ENCODE measurements at regions not wholly inside any gene's neighbourhood (a gene's known extent, or its start where the extent isn't known, plus 50 kb on each side); places are given as distances from the start of the nearest gene placed in this dataset.

DNA sequence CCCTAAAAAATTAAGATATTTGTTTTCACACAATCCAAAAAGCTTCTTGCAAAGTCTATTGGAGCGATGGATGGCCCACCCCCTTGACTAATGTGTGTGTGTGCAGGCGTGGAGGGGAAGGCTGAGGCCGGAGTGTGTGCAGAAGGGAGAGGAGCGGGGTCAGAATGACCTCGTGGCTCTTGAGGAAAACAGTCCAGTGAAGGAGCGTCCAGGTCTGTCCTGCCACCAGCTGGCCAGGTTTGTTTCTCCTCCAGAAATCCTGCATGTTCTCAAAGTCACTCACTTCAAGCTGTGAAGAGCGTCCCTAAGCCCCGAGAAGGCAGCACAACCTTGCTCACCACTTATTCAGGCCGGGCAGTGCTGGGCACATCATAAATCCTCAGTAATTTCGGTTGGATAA, 69.5 kb upstream of the SSX2IP start:
- no peak for DNase-seq

DNA sequence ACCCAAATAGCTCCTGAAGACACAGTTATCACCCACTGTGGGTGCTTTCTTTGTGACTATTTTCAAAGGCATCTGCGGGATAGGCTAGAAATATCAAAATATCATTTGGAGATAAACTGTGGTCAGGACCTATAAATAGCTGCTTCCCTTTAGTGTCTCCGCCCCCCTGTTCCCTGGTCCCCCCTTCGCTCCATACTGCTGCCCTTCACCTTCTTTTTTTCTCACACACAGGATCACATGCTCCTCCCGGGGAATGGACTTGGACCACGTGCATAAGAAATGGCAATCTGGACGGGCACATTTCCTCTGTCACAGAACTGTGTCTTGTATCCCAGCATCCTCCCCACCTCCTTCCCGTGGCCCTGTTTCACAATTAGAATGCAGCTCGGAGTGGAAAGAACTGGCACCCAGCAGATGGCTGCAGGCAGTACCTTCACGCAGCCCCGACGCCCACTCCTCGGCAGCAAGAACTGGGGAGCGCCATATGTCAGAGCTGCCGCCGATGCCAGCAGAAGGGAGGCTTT, 68.8 kb upstream of the SSX2IP start:
- no peak for DNase-seq

DNA sequence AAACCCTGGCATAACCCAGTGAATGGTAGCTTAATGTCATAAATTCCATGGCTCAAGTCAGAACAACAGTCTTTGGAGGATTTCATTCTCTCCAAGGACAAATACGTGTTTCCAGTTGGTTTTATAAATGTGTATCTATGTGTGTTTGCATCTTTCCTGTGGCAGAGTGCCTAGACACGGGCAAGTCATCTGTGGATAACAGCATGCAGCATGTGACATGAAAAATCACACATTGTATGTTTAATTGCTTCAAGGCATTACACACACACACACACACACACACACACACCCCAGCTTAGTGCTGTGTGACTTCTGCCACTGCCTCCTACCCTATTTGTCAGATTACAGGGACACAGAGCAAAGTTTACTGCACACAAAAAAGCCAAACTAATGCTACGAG, 68.2 kb upstream of the SSX2IP start:
- DNase-seq = no peak

DNA sequence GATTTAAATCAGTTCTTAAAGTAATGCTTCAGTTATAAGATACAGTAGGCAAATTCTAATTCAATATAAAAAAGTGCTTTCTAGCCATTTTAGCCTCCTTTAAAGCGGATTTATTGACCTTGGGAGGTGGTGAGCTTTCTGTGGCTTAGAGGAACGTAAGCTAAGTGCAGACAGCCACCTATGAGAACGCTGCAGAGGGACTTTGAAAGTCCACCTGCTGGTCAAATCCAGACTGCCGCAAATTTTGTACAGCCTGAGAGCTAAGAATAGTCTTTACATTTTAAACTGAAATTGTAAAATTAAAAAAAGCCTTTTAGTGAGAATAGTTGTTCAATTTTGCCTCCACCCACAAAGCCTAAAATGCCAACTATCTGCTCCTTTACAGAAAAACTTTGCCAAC, 67.0 kb upstream of the SSX2IP start:
- DNase-seq = no peak

DNA sequence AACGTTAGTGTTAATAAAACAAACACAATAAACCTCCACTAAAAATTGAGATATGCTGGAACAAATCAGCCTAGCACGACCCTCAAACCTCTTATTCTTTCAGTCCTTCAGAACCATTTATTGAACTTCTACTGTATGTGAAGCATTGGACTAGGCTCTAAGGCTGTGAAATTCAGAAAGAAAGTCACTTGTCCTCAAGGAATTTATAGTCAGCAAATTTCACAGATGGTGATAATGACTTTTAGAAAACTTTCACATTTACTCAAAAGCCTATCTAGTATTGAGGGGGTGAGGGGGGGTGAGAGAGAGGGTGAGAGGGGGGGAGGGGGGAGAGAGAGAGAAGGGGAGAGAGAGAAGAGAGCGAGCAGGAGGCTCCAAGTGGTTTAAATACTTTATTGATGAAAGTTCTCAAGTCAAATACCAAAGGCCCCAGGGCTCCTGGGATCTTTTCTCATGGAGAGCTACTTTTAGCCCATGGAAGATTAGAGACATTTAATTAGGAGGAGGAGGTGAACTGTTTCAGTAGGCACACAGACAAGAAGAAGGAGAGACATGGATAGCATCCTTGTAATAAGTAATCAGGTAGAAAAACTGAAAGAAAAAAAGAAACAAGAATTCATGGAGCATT, 66.3 kb upstream of the SSX2IP start:
- no peak for DNase-seq

DNA sequence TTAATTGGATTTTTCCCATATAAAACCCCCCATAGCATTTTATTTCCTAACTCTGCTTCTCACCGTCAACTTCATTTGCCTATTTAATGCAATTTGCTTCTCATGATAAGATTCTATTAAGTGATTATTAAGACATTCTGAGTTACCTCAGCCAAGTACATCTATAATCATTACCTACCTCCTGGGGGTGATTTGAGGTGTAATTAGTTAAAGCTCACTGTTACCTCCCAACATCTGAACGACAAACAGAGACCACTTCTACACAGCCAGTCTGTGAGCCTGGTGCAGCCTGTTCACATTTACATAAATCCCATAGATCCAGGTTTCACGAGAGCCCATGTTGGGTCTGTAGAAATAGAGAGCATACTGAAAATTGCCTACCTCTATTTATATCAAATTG, 65.7 kb upstream of the SSX2IP start:
- DNase-seq = no peak

DNA sequence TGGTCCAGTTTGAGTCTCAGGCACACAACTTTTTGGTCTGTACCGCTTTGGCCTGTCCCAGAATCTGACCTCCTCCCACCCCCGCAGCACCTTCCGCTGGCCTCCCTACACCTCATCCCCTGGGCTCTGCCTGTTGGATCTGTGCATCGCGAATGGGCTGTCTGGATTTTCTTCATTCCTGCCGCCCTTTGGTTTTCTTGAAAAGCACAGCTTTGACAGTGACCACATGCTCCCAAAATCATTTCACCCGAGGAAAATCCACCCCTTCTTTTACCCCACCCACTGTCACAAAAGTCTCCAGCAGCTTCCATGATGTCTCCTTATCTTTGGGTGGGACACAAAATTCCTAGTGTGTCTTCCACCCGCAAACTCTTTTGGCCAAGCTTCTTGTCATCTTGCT, 65.0 kb upstream of the SSX2IP start:
- DNase-seq = no peak

DNA sequence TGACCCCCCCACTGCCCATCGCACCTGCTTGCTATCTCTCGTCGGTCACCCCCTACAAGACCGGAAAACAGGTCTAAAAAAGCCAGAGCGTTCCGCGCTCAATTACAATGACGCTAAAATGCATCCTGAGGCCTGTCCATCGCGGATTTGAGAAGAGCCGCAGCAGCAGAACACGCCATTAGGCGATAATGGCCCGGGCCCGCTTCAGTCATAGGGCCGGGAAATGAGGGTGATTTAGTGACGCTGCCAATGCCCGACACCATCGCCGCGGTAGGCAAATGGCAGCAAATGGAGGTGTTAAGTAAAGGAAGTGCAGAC, 64.1 kb upstream of the SSX2IP start:
- no peak for DNase-seq

DNA sequence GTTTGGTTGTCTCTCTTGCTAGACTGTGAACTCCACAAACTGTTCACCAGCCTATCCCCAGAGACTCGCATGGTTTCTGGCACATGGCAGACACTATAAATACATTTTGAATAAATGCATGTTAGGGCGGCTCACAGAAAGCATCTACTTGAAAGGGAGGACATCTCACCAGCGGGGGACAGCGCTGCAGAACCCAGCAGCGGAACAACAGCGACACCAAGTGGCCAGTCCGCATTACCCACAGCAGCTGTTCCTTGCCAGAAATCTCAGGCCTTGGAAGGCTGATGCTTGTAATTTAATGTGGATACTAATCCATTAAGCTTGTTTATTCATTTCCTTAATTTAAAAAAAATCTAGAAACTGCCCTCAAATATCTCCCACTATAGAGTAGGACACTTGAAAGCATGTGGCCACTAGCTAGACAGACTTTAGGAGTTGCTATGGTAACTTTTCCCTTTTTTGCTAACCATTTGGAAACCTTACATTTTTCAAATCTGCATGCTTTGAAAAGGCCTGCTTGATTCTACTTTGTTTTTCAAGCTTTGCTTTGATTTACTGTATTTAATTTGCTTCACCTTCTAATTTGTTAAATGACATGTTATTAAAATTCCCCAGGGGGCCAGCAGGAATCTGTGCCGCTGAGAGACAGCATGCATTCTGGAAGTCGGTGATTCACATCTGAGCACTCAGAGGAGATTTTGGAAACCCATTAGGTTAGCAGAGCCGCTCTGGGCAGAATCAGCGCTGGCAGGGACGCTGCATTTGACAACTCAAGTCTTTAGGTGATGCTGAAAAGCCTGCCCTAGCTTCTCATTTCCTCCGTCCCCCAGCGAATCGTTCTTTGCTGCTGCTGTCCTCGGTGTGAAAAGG, 63.5 kb upstream of the SSX2IP start:
- DNase-seq = peak; percentile 45

DNA sequence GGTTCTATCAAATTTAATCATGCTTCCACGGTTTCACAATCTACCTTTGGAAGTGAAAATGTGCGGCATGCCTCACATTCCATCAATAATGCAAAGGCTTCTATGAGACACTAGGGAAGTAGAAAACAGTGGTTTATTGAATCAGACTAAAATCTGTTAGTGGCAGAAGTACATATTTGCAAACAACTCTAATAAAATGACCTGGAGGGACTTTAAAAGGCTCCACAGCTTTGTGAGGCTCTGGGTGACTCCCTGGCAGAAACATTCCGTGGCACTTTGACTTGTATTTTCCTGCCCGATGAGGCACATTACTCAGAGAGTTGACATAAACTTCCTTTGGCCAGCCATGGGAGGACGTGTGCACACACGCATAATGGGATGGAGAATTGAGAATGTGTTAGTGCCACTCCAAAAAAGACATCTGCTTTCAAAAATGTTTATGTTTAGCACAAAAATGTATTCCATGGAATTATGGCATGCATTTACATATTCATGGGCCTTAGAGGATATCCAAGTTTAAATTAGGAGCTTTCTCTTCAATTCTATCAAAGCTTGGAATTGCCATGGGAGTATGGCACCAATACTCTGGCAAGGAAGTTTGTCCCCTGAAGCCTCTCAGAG, 60.0 kb upstream of the SSX2IP start:
- DNase-seq = no peak

DNA sequence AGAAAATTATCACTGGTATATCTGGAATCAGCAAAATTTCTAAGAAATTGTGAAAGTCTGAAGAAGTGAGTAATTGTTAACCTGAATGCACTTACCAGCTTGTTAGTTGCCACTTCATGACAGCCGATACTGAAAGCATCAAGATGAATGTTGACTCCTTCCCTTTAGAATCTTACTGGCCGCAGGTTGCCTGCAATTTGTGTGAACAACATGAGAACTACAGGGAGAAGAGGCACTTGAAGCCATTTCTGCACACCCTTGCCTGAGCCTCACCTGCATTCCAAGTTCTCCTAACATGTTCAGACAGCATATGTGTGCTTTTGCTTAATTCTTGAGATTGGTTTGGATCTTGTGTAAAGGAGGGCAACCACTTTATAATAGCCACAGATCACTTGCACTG, 59.2 kb upstream of the SSX2IP start:
- DNase-seq = no peak

DNA sequence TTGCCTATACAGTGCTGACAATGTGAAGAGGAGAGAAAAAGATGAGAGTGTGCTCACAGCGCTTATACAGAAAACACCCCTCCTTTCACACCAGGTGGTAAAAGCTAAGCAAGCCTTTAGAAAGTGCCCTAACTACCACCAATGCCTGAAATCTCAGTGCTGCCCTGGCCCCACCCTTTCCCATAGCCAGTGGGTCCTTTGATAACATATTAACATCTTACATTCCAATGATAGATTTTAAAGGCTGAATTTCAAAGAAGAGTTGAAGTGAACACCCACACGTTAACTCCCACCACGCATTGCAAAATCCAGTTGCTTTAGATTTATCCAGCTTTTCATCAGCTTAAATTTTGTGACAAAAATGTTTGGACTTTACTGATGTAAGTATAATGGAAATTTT, 58.1 kb upstream of the SSX2IP start:
- DNase-seq = no peak

DNA sequence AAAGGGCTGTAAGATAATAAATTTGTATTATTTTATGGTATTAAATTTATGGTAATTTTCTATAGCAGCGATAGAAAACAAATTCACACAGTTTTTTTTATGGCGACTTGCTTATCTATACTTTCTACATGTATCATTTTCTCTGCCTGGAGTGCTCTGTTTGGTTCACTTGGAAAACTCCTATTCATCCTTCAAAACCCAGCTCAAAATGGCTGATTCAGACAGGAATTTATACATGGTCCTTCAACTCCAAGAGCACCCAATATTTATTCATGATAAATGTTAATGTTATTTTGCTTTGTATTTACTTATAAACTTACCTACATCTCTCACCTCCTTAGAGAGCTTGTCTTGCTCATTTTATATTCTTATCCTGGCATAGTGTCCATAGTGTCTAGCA, 55.6 kb upstream of the SSX2IP start:
- no peak for DNase-seq

DNA sequence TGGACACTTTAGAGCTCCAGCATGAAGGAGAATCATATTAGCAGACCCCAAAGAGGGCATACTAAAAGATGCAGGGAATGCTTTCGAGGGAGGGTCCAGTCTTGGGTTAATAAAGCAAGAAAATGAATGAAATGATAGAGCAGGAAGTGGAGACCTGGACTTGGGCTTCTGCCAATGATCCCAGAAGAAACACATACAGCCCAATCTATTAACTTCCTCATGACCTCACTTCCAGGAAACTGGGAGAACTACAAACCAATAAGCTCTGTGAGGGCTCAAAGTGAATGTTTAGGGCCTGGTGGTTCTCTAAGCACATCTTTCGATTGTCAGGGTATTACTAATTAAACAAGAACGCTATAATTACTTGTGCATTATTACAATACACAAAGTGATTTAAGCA, 53.6 kb upstream of the SSX2IP start:
- no peak for DNase-seq

DNA sequence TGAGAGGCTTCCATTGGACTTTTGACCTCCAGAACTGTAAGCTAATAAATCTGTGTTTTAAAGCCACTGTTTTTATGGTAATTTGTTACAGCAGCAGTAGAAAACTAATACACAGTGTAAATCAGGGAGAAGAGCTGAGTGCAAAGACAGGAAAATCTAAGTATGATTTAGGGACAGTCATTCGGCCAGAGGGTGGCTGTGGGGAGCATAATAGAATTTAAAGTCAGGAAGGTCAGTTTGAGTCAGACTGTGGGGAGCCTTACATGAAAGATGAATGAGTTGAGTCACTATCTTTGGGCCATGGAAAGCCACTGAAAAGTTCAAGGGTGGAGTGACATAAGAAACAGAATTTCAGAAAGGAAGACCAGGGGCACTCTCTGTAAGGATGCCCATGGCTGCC, 52.4 kb upstream of the SSX2IP start:
- DNase-seq = no peak

DNA sequence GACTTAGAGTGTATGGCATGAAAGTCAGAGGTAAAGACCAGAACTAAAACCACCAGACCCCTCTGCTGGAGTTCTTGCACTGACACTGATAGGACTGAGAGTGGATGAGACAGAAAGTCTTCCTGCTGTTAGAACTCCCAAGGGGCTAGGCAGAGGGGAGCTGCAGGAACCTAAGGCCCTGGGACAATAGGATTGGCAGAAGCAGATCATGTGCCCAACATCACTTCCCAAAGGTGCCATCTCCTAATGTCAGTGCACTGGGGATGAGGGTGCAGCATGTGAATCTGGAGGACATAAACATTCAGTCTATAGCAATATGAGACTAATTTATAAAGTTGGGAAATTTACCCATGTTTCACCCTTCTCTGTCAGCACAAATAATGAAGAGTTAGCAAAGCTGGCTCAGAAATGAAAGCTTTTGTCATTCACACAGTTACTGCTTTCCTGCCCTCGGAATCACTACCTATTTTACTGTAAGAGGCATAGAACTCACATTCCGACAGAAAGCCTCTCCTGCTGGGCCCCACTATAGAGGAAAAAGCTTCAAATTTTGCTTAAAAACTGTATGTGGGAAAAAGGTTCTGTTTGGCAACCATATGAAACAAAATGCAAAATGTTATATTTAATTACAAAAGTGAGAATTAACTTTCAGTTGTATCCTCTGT, 49.9 kb upstream of the SSX2IP start:
- DNase-seq = no peak
